H7 (cell line): ENCODE measurements at regions not wholly inside any gene's neighbourhood (a gene's known extent, or its start where the extent isn't known, plus 50 kb on each side); places are given as distances from the start of the nearest gene placed in this dataset.

Experiments
- DNase-seq: peaks from one replicate; pipeline ENCODE4 v3.0.0; 2012
- H3K27me3 ChIP-seq: 2 replicates; pipeline ENCODE4 v1.6.0; 2011; ENCODE audit warnings: mild to moderate bottlenecking, low read length; ENCODE audit not compliant: control insufficient read depth, insufficient read depth
- H3K36me3 ChIP-seq: replicated peaks from 2 replicates; pipeline ENCODE4 v1.5.1; 2011; ENCODE audit warnings: low read length; ENCODE audit not compliant: control insufficient read depth, insufficient read depth
- H3K4me3 ChIP-seq: 2 replicates; pipeline ENCODE4 v1.5.1; 2011; ENCODE audit warnings: low read depth, mild to moderate bottlenecking, control low read depth, low read length, moderate library complexity; ENCODE audit not compliant: insufficient read depth

DNA sequence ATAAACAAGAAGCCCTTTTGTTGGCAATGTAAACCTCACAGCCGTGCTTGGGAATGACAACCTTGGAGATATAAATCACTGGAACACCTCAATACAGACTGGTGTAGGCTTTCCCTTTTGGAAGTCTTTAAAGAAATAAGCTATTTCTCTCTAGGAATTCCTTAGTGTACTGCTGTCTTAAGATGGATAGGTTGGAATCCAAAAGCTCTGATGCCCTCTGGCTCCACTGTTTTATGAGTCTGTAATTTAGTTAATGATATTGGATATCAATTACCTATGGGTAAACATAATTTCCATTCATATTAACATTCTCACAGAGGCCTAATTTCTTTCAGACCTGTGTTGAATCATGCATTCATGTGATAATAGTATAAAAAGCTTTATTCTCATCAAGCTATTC lies 435.9 kb upstream of the MPDZ start:
- Histone ChIP-seq H3K36me3 (no peaks in the 10 kb centered on the region), H3K4me3 (no peak overlapping the region), H3K27me3 (no peaks in the 10 kb centered on the region)
- no peak for DNase-seq

- Histone ChIP-seq H3K4me3 (no peak overlapping the region), H3K27me3 (no peaks in the 10 kb centered on the region), H3K36me3 (no peaks in the 10 kb centered on the region)
- no peak for DNase-seq
Observed at GRCh38 chr9:13707612-13708576, 428.4 kb upstream of the MPDZ start.

DNA sequence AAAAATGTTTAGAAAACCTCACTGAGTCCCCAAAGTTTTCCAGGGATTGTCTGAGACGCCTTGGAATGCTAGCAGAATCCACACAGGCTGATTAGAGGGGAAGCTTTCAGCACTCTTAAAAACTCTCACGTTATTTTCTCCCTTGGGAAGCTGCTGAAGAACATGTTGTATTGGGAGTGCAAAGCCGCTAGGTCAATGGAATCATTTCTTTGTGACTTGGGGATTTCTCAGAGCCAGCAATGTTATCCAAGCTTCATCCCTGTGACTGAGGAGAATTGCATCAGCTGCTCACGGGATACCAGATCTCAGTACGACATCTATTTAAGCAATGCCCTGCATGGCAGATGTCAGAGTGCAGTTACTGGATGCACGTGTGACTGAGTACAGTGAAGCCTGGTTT lies 426.4 kb upstream of the MPDZ start:
- Histone ChIP-seq H3K4me3 (no peak overlapping the region), H3K36me3 (no peaks in the 10 kb centered on the region), H3K27me3 (no peaks in the 10 kb centered on the region)
- DNase-seq = no peak

DNA sequence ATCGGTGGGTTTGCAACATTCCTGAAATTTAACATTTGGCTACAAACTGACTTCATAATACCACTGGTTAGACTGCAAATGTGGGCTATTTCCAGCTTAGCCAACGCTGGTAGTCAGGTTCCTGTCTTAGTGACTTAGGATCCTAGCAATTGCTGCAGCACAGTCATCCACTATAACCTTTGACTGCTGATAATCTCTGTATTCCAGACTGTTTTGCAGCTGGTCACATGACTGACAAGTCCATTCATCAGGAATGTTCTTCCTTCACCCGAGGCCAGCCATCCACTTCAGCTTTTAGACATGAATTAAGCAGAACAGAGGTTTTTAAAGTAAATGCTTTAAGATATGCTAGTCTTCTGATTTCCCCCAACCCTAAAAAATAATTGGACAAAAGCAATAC lies 425.9 kb upstream of the MPDZ start:
- DNase-seq = no peak
- H3K4me3 ChIP-seq = no peak overlapping the region
- H3K27me3 ChIP-seq = no peaks in the 10 kb centered on the region
- H3K36me3 ChIP-seq = no peaks in the 10 kb centered on the region

- DNase-seq = no peak
Observed at GRCh38 chr9:13690595-13690994, 411.1 kb upstream of the MPDZ start.

GRCh38 chr9:13689925-13690324 lies 410.4 kb upstream of the MPDZ start:
- Histone ChIP-seq H3K4me3 (no peak overlapping the region), H3K27me3 (no peaks in the 10 kb centered on the region), H3K36me3 (no peaks in the 10 kb centered on the region)
- DNase-seq = no peak

More at GRCh38 chr9:13690595-13690994, 411.1 kb upstream of the MPDZ start:
- H3K27me3 ChIP-seq = no peaks in the 10 kb centered on the region
- H3K36me3 ChIP-seq = no peaks in the 10 kb centered on the region
- no peak overlapping the region for H3K4me3 ChIP-seq

GRCh38 chr9:13688990-13689600 lies 409.6 kb upstream of the MPDZ start:
- H3K36me3 ChIP-seq = no peaks in the 10 kb centered on the region
- H3K4me3 ChIP-seq = no peak overlapping the region
- peak; percentile 7 for DNase-seq
- no peaks in the 10 kb centered on the region for H3K27me3 ChIP-seq

DNA sequence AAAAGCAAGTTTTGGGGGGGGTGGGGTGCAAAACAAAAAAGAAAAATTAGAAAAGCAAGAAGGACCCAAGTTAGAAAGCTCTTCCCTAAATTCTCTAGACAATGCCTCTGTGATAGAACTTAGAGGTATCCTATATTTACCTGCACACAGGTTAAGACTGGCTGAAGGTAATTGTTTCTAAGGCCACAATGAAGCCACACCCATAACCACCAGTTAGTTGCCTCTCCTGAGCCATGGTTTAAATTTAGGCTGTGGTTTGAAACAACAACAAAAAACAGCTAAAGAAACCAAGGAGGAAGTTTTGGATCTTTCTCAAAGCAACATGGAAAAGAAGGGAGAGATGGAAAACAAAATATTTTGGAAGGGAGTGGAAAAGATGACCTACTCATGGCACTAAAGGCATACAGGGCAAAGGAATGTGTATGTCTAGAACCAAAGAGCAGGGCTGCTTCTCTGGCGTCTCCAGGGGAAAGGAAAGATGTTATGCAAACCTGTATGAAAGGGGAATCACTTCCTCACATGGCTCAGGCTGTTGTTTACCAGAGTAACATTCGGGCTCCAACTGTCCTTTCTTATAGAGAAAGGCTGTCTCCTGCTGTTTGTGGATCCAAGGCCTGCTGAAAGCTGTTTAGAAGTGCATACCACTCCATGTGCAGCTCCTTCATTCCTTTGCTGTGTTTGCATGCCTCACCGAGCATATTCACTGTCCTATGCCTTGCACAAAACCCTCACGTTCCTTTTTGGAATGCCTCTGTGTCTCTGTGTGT lies 408.9 kb upstream of the MPDZ start:
- Histone ChIP-seq H3K27me3 (no peaks in the 10 kb centered on the region), H3K4me3 (no peak overlapping the region), H3K36me3 (no peaks in the 10 kb centered on the region)
- DNase-seq = peak; percentile 21

DNA sequence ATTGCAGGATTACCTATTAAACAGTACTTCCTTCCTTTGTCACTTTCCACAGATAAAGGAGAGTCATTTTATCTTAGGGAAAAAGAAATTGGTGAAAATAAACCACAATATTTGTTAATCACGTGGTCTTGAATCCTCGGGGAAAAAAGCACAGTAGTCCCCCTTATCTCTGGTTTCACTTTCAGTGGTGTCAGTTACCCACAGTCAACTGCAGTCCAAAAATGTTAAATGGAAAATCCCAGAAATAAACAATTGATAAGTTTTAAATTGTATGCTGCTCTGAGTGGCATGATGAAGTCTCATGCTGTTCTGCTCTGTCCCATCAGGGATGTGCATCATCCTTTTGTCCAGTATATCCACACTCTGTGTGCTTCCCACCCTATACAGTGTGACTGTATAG lies 405.2 kb upstream of the MPDZ start:
- Histone ChIP-seq H3K36me3 (no peaks in the 10 kb centered on the region), H3K4me3 (no peak overlapping the region), H3K27me3 (no peaks in the 10 kb centered on the region)
- no peak for DNase-seq

GRCh38 chr9:13677801-13678200 lies 398.3 kb upstream of the MPDZ start:
- H3K4me3 ChIP-seq = no peak overlapping the region
- DNase-seq = no peak
- no peaks in the 10 kb centered on the region for H3K27me3 ChIP-seq
- H3K36me3 ChIP-seq = no peaks in the 10 kb centered on the region

DNA sequence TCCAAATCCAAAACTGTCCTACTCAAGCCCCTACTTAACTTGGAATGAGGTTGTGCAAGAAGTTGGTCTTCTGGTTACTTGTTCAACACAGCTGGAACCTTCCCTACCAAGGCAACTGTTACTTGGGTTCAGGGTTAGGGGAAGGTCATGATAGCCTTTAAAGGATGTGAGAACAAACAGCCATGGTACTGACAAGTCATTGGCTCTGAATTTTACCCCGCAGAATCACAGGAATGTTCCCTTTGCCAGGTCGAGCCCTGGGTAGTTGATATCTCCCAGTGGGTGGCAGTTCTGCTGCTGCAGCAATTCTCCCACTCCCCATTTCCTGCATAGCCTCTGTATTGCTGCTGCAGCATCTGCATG lies 396.1 kb upstream of the MPDZ start:
- no peaks in the 10 kb centered on the region for H3K27me3 ChIP-seq
- H3K4me3 ChIP-seq = no peak overlapping the region
- no peak for DNase-seq
- H3K36me3 ChIP-seq = no peaks in the 10 kb centered on the region

DNA sequence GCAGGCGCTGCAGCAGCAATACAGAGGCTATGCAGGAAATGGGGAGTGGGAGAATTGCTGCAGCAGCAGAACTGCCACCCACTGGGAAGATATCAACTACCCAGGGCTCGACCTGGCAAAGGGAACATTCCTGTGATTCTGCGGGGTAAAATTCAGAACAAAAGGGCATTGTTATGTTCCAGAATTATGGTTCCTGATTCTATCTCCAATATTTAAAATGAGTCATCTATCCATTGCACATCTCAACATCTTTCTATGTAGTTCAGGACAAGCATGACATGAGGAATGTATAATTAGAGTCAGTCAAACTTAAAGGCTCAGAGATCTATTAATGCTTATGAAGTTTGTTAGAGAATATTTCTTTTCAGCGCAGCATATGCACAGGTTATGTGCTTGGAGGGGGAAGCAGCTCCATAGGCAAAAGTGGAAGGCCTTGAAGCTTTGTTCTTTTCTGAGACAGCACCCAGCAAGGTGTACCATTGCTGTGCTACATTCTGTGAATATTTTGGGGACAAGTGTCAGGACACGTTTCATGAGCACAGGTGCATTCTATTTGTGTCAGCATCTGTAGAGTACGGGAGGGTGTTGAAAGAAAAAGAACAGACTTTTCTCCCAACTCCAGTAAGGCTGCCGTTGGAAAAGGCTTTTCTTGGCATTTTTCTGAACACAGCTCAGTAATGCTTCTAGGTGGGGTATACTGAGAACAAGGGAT lies 395.6 kb upstream of the MPDZ start:
- H3K27me3 ChIP-seq = no peaks in the 10 kb centered on the region
- H3K36me3 ChIP-seq = no peaks in the 10 kb centered on the region
- DNase-seq = no peak
- H3K4me3 ChIP-seq = no peak overlapping the region

DNA sequence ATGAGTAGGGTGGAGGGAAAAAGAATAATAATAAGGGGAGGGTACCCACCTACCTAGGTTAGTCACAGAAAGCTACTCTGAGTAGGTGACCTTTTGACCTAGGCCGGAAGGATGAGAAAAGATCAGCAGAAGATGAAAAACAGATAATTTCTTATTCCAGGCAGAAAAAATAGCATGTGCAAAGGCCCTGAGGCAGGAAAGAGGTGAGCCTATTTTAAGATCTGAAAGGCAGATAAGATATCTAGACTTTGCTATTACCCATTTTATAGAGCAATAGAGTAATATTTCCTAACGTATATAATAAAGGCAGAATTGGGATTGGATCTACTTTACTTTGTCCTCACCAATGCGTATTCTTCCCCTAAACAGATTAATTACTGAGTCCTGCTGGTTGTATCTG lies 393.9 kb upstream of the MPDZ start:
- DNase-seq = no peak
- H3K27me3 ChIP-seq = no peaks in the 10 kb centered on the region
- H3K4me3 ChIP-seq = no peak overlapping the region
- no peaks in the 10 kb centered on the region for H3K36me3 ChIP-seq

GRCh38 chr9:13665418-13666066 lies 386.1 kb upstream of the MPDZ start:
- no peak for DNase-seq
- H3K27me3 ChIP-seq = no peaks in the 10 kb centered on the region
- H3K36me3 ChIP-seq = no peaks in the 10 kb centered on the region
- no peak overlapping the region for H3K4me3 ChIP-seq
